DOHH2 (cell line): ENCODE measurements at regions not wholly inside any gene's neighbourhood (a gene's known extent, or its start where the extent isn't known, plus 50 kb on each side); places are given as distances from the start of the nearest gene placed in this dataset.

Experiments used
- H3F3A ChIP-seq: fragments of 200-600 bp; sonication (generic), shearing (Covaris generic); 2 replicates; pipeline ENCODE4 v1.6.0; 2016; ENCODE audit warnings: antibody characterized with exemption, mild to moderate bottlenecking; ENCODE audit not compliant: control insufficient read depth, insufficient read depth
- H3K27ac ChIP-seq: fragments of 200-600 bp; sonication (generic); 2 replicates; pipeline ENCODE4 v1.5.1; 2014; ENCODE audit warnings: low read depth, mild to moderate bottlenecking, low read length, moderate library complexity
- H3K27me3 ChIP-seq: fragments of 200-600 bp; sonication (generic); 2 replicates; pipeline ENCODE4 v1.6.1; 2014; ENCODE audit warnings: mild to moderate bottlenecking, low read length, mixed read lengths; ENCODE audit not compliant: control insufficient read depth
- H3K36me3 ChIP-seq: fragments of 200-600 bp; sonication (generic); 2 replicates; pipeline ENCODE4 v1.6.1; 2014; ENCODE audit warnings: mild to moderate bottlenecking, low read length, moderate library complexity, mixed read lengths; ENCODE audit not compliant: control insufficient read depth
- H3K4me1 ChIP-seq: fragments of 200-600 bp; sonication (generic); 2 replicates; pipeline ENCODE4 v1.6.1; 2014; ENCODE audit warnings: mild to moderate bottlenecking, low read length, mixed read lengths; ENCODE audit not compliant: control insufficient read depth
- H3K4me2 ChIP-seq: fragments of 200-600 bp; sonication (generic); 2 replicates; pipeline ENCODE4 v1.6.0; 2014; ENCODE audit warnings: mild to moderate bottlenecking, low read length, moderate library complexity
- H3K4me3 ChIP-seq: fragments of 200-600 bp; sonication (generic); 2 replicates; pipeline ENCODE4 v1.5.1; 2014; ENCODE audit warnings: mild to moderate bottlenecking, low read length, mixed read lengths
- H3K79me2 ChIP-seq: fragments of 200-600 bp; sonication (generic); 2 replicates; pipeline ENCODE4 v1.6.1; 2014; ENCODE audit warnings: mild to moderate bottlenecking, low read length, mixed read lengths; ENCODE audit not compliant: control insufficient read depth
- H3K9me2 ChIP-seq: fragments of 200-600 bp; sonication (generic); replicated peaks from 2 replicates; pipeline ENCODE4 v1.6.1; 2014; ENCODE audit warnings: mild to moderate bottlenecking, low read length, mixed read lengths; ENCODE audit not compliant: control insufficient read depth
- H3K9me3 ChIP-seq: fragments of 200-600 bp; sonication (generic); 2 replicates; pipeline ENCODE4 v1.6.1; 2014; ENCODE audit warnings: antibody characterized with exemption, low read length, mixed read lengths; ENCODE audit not compliant: control insufficient read depth, insufficient read depth
- H4K20me1 ChIP-seq: fragments of 200-600 bp; sonication (generic); 2 replicates; pipeline ENCODE4 v1.6.0; 2014; ENCODE audit warnings: low read depth, mild to moderate bottlenecking, antibody characterized with exemption, low read length, moderate library complexity; ENCODE audit not compliant: control insufficient read depth, insufficient read depth
- CTCF ChIP-seq: fragments of 200-600 bp; sonication (generic); IDR thresholded peaks from one replicate; pipeline ENCODE4 v1.5.1; 2014; ENCODE audit warnings: antibody characterized with exemption, mild to moderate bottlenecking, low read depth, low read length; ENCODE audit not compliant: poor library complexity, severe bottlenecking
- EZH2phosphoT487 ChIP-seq: fragments of 200-600 bp; sonication (generic); IDR thresholded peaks from 2 replicates; pipeline ENCODE4 v1.6.1; 2017; ENCODE audit warnings: borderline replicate concordance, mild to moderate bottlenecking, antibody characterized with exemption, low read length, moderate library complexity, mixed read lengths

- Histone ChIP-seq H3K4me3 (no peak overlapping the region), H3K9me3 (no peaks in the 10 kb centered on the region), H3K4me1 (no peaks in the 10 kb centered on the region), H3K9me2 (no peaks in the 10 kb centered on the region), H3K79me2 (no peaks in the 10 kb centered on the region), H3K36me3 (no peaks in the 10 kb centered on the region), H3K27me3 (no peaks in the 10 kb centered on the region), H3F3A (no peaks in the 10 kb centered on the region), H3K27ac (no peak overlapping the region), H3K4me2 (no peak overlapping the region), H4K20me1 (no peaks in the 10 kb centered on the region)
- TF ChIP-seq EZH2phosphoT487: no peak
- TF ChIP-seq CTCF: no peak
These were observed 597.7 kb upstream of the ZP4 start for GRCh38 chr1:238488401-238488800.

GRCh38 chr1:238487931-238488330 lies 597.2 kb upstream of the ZP4 start:
- H3K27ac ChIP-seq: no peak overlapping the region
- TF ChIP-seq CTCF (no peak), EZH2phosphoT487 (no peak)
- H4K20me1 ChIP-seq: no peaks in the 10 kb centered on the region

GRCh38 chr1:238485912-238486209 lies 595.1 kb upstream of the ZP4 start:
- Histone ChIP-seq H3K9me2 (no peaks in the 10 kb centered on the region), H3K4me2 (no peak overlapping the region), H3K9me3 (no peaks in the 10 kb centered on the region), H3K4me1 (no peaks in the 10 kb centered on the region), H3K4me3 (no peak overlapping the region), H3F3A (no peaks in the 10 kb centered on the region), H4K20me1 (no peaks in the 10 kb centered on the region), H3K27ac (no peak overlapping the region), H3K36me3 (no peaks in the 10 kb centered on the region), H3K79me2 (no peaks in the 10 kb centered on the region), H3K27me3 (no peaks in the 10 kb centered on the region)
- TF ChIP-seq CTCF (no peak), EZH2phosphoT487 (no peak)

More at GRCh38 chr1:238487931-238488330, 597.2 kb upstream of the ZP4 start:
- no peaks in the 10 kb centered on the region for H3K9me3 ChIP-seq
- no peaks in the 10 kb centered on the region for H3K9me2 ChIP-seq
- H3K36me3 ChIP-seq: no peaks in the 10 kb centered on the region
- H3K79me2 ChIP-seq: no peaks in the 10 kb centered on the region
- H3F3A ChIP-seq: no peaks in the 10 kb centered on the region
- no peaks in the 10 kb centered on the region for H3K27me3 ChIP-seq
- no peak overlapping the region for H3K4me2 ChIP-seq
- no peaks in the 10 kb centered on the region for H3K4me1 ChIP-seq
- no peak overlapping the region for H3K4me3 ChIP-seq
